ENCODE measurements at regions not wholly inside any gene's neighbourhood (a gene's known extent, or its start where the extent isn't known, plus 50 kb on each side); places are given as distances from the start of the nearest gene placed in this dataset.

GRCh38 chr9:16132513-16132912 is 579.7 kb downstream of the CCDC171 start:
- no peak for TF ChIP-seq CTCF (IDR thresholded peaks at IDR 0.05)
- no peak for TF ChIP-seq POLR2A (IDR thresholded peaks at IDR 0.05)
